H1 (cell line): ENCODE measurements at regions not wholly inside any gene's neighbourhood (a gene's known extent, or its start where the extent isn't known, plus 50 kb on each side); places are given as distances from the start of the nearest gene placed in this dataset.

Experiments used
- CTCF ChIA-PET: fragments of 300-600 bp; sonication (Branson Sonifier 250); formaldehyde crosslinking; loops from one replicate; lab custom pipeline; 2021; ENCODE audit not compliant: partially characterized antibody; lab: Charles Lee
- POLR2A ChIA-PET: fragments of 300-600 bp; sonication (Branson Sonifier 250); formaldehyde crosslinking; loops from one replicate; lab custom pipeline; 2021; ENCODE audit warnings: inconsistent platforms; ENCODE audit not compliant: partially characterized antibody; lab: Charles Lee
- DNase-seq, 2 experiments: peaks; one replicate each; pipeline versions ENCODE4 v3.0.0 to v3.0.0-alpha.2; 2010 to 2022; ENCODE audit warnings: low spot score in 2 of 2, low read depth in 1 of 2, mixed read lengths in 1 of 2
- FAIRE-seq: peaks from 2 replicates; lab custom pipeline; 2011; peaks lifted over from hg19 to GRCh38; lab: Jason Lieb, UNC
- H2AFZ ChIP-seq: 2 replicates; pipeline ENCODE4 v1.8.1; 2012; ENCODE audit warnings: low read length, inconsistent platforms
- H2AK5ac ChIP-seq: 2 replicates; pipeline ENCODE4 v1.6.1; 2013; ENCODE audit warnings: low read depth, low read length
- H2BK120ac ChIP-seq: replicated peaks from 2 replicates; pipeline ENCODE3; 2013; ENCODE audit warnings: low read depth, low read length, inconsistent platforms
- H2BK12ac ChIP-seq: 2 replicates; pipeline ENCODE4 v1.6.1; 2013; ENCODE audit warnings: low read depth, low read length
- H2BK15ac ChIP-seq: 2 replicates; pipeline ENCODE4 v1.6.1; 2013; ENCODE audit warnings: low read length
- H2BK20ac ChIP-seq: 2 replicates; pipeline ENCODE4 v1.6.1; 2013; ENCODE audit warnings: low read length
- H2BK5ac ChIP-seq: 2 replicates; pipeline ENCODE4 v1.6.1; 2013; ENCODE audit warnings: low read depth, low read length
- H3K14ac ChIP-seq: 2 replicates; pipeline ENCODE4 v1.6.1; 2013; ENCODE audit warnings: inconsistent platforms; ENCODE audit not compliant: insufficient read length
- H3K18ac ChIP-seq: 2 replicates; pipeline ENCODE4 v1.6.1; 2013; ENCODE audit warnings: low read length; ENCODE audit errors: extremely low read depth
- H3K23ac ChIP-seq: 2 replicates; pipeline ENCODE4 v1.6.1; 2013; ENCODE audit warnings: inconsistent platforms; ENCODE audit not compliant: insufficient read length
- H3K23me2 ChIP-seq: 2 replicates; pipeline ENCODE4 v1.6.1; 2013; ENCODE audit warnings: low read depth, low read length
- H3K27ac ChIP-seq: 2 replicates; pipeline ENCODE4 v1.6.1; 2011; ENCODE audit warnings: low read depth, low read length, inconsistent platforms
- H3K27me3 ChIP-seq, 4 experiments: replicated peaks in 1 of 4; 1 replicate in 1 of 4; 2 replicates in 3 of 4; pipeline versions ENCODE4 v1.6.1 to v1.8.1; 2011 to 2013; ENCODE audit warnings: low read length in 3 of 4, mild to moderate bottlenecking in 3 of 4, inconsistent platforms in 2 of 4, mixed read lengths in 2 of 4, moderate library complexity in 1 of 4; ENCODE audit not compliant: control insufficient read depth in 3 of 4, insufficient read depth in 3 of 4; ENCODE audit errors: extremely low read depth in 1 of 4
- H3K36me3 ChIP-seq, 4 experiments: 2 replicates each; pipeline versions ENCODE4 v1.6.1 to v1.8.1; 2011 to 2013; ENCODE audit warnings: mild to moderate bottlenecking in 4 of 4, low read length in 3 of 4, moderate library complexity in 2 of 4, control low read depth in 1 of 4, inconsistent platforms in 1 of 4; ENCODE audit not compliant: insufficient read depth in 4 of 4, control insufficient read depth in 2 of 4
- H3K4ac ChIP-seq: replicated peaks from 2 replicates; pipeline ENCODE3; 2013; ENCODE audit warnings: low read length, low read depth, mixed read lengths, inconsistent platforms; ENCODE audit not compliant: insufficient read length
- H3K4me1 ChIP-seq, 4 experiments: replicated peaks in 1 of 4; 1 replicate in 1 of 4; 2 replicates in 3 of 4; pipeline versions ENCODE4 v1.6.1 to v1.8.1; 2011 to 2013; ENCODE audit warnings: low read length in 3 of 4, inconsistent platforms in 2 of 4, mixed read lengths in 1 of 4; ENCODE audit not compliant: insufficient read depth in 4 of 4, control insufficient read depth in 3 of 4
- H3K4me2 ChIP-seq, 2 experiments: 2 replicates each; pipeline versions ENCODE4 v1.6.1 to v1.8.1; 2011 to 2013; ENCODE audit warnings: low read depth in 2 of 2, low read length in 2 of 2, control low read depth in 1 of 2, inconsistent platforms in 1 of 2, mild to moderate bottlenecking in 1 of 2; ENCODE audit not compliant: insufficient read depth in 1 of 2
- H3K4me3 ChIP-seq, 4 experiments: fragments of 200-600, 300-600 bp in 1 of 4; sonication (generic), shearing (Covaris generic), sonication (Bioruptor Twin) in 1 of 4; 2 replicates each; pipeline versions ENCODE4 v1.5.1 to v1.8.1; 2011 to 2016; ENCODE audit warnings: low read length in 4 of 4, low read depth in 3 of 4, control low read depth in 2 of 4, inconsistent platforms in 2 of 4, mild to moderate bottlenecking in 2 of 4, mixed read lengths in 1 of 4, moderate library complexity in 1 of 4; ENCODE audit not compliant: insufficient read depth in 2 of 4; ENCODE audit errors: extremely low read depth in 1 of 4
- H3K56ac ChIP-seq: replicated peaks from 2 replicates; pipeline ENCODE3; 2013; ENCODE audit warnings: low read depth, mild to moderate bottlenecking, mixed read lengths, low read length, inconsistent platforms; ENCODE audit not compliant: insufficient read length
- H3K79me1 ChIP-seq: 2 replicates; pipeline ENCODE4 v1.6.1; 2013; ENCODE audit warnings: low read depth, low read length, control low read depth
- H3K79me2 ChIP-seq, 2 experiments: 2 replicates each; pipeline versions ENCODE4 v1.6.1 to v1.8.1; 2012 to 2013; ENCODE audit warnings: low read length in 2 of 2, mild to moderate bottlenecking in 2 of 2, inconsistent platforms in 1 of 2; ENCODE audit not compliant: insufficient read depth in 2 of 2, control insufficient read depth in 1 of 2
- H3K9ac ChIP-seq, 4 experiments: replicated peaks in 1 of 4; 1 replicate in 1 of 4; 2 replicates in 3 of 4; pipeline versions ENCODE4 v1.6.1 to v1.8.1; 2011 to 2013; ENCODE audit warnings: low read depth in 3 of 4, low read length in 3 of 4, control low read depth in 2 of 4, mild to moderate bottlenecking in 2 of 4, moderate library complexity in 2 of 4, inconsistent platforms in 1 of 4; ENCODE audit errors: extremely low read depth in 1 of 4
- H3K9me3 ChIP-seq, 2 experiments: 2 replicates each; pipeline versions ENCODE4 v1.6.1 to v1.8.1; 2012 to 2013; ENCODE audit warnings: mild to moderate bottlenecking in 2 of 2, moderate library complexity in 2 of 2, control low read depth in 1 of 2, inconsistent platforms in 1 of 2, low read depth in 1 of 2, low read length in 1 of 2, mixed read lengths in 1 of 2; ENCODE audit not compliant: insufficient read depth in 2 of 2
- H4K20me1 ChIP-seq, 2 experiments: replicated peaks in 1 of 2; 2 replicates each; pipeline versions ENCODE3 to v1.8.1; 2011 to 2013; ENCODE audit warnings: inconsistent platforms in 2 of 2, low read length in 2 of 2, mild to moderate bottlenecking in 1 of 2; ENCODE audit not compliant: insufficient read depth in 2 of 2, control insufficient read depth in 1 of 2
- H4K5ac ChIP-seq: 2 replicates; pipeline ENCODE4 v1.6.1; 2013; ENCODE audit warnings: low read length, low read depth, mixed read lengths, inconsistent platforms; ENCODE audit not compliant: insufficient read length
- H4K8ac ChIP-seq: 2 replicates; pipeline ENCODE4 v1.8.0; 2013; ENCODE audit warnings: mild to moderate bottlenecking, moderate library complexity, low read length, inconsistent platforms; ENCODE audit not compliant: insufficient read depth; ENCODE audit errors: extremely low read depth
- H4K91ac ChIP-seq: replicated peaks from 2 replicates; pipeline ENCODE3; 2013; ENCODE audit warnings: low read length, mixed read lengths, inconsistent platforms; ENCODE audit not compliant: insufficient read length
- BACH1 ChIP-seq: IDR thresholded peaks from 2 replicates; pipeline ENCODE4 v1.6.1; 2012; ENCODE audit warnings: low read length, improper control_type of control experiment
- HDAC6 ChIP-seq: IDR thresholded peaks from one replicate; pipeline ENCODE4 v1.7.1; 2012; ENCODE audit warnings: low read depth, mild to moderate bottlenecking, inconsistent platforms, low read length, moderate library complexity
- POLR2AphosphoS5 ChIP-seq: IDR thresholded peaks from 2 replicates; pipeline ENCODE4 v1.6.1; 2011; ENCODE audit warnings: low read depth, low read length
- RBBP5 ChIP-seq: IDR thresholded peaks from 2 replicates; pipeline ENCODE4 v1.7.1; 2012; ENCODE audit warnings: low read depth, mild to moderate bottlenecking, inconsistent platforms, low read length, moderate library complexity, borderline replicate concordance
- SP1 ChIP-seq: IDR thresholded peaks from 2 replicates; pipeline ENCODE4 v1.6.1; 2011; ENCODE audit warnings: low read depth, low read length
- TAF7 ChIP-seq: optimal IDR thresholded peaks from 2 replicates; pipeline ENCODE3; 2011; ENCODE audit warnings: low read depth, mild to moderate bottlenecking, inconsistent platforms, low read length, moderate library complexity, borderline replicate concordance

DNA sequence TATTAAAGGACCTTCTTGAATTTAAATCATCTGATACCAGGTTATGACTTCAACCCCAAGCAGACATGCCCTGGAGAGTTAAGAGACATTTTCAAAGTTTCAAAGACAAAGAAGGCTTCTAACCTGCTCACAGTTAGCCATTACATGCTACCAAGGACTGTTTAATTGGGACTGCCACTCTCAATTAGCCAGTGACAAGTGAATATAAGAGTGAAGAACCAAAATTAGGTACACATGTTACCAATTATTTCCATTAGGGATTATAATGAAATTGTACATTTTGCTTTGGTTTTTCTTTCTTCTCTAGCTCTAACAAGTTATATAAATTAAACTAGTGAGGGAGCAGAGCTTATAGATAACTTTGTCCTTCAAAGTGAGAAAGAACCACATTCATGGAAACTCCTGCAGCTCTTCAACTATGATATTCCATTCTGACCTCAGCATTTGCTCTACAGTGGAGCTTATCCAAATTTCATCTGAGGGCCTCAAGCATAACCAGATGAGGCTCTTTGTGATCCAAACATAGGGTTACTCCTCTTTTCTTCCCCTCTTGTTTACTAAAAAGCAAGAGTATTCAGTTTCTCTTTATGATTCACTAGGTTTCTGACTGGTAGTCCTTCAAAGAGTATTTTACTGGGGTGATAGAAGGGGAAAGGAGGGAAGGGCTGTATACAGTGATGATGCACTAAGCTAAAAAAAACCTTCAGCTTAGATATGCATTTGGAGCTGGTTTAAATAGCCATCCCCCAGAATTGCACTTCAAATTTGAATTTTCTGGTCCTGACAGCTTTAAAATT is 91.3 kb downstream of the DUSP6 start:
- H3K56ac ChIP-seq: no peak overlapping the region
- ChIA-PET POLR2A (interaction anchor here (0.6 kb wide), 1 partner anchor 38 kb away, joined by 3 read pairs; no protein-coding TSS in a partner anchor), CTCF (interaction anchor here (0.6 to 1.4 kb wide), 5 partner anchors 8 to 1846 kb away, joined by 3 to 5 read pairs (median 4); no protein-coding TSS in a partner anchor)
- H3K79me1 ChIP-seq: no peaks in the 10 kb centered on the region
- no peak overlapping the region for H2AK5ac ChIP-seq
- H4K91ac ChIP-seq: no peak overlapping the region
- no peak overlapping the region for H2BK20ac ChIP-seq
- H3K36me3 ChIP-seq: no peaks in the 10 kb centered on the region
- H3K4ac ChIP-seq: no peak overlapping the region
- no peak overlapping the region for H3K4me3 ChIP-seq
- H2BK120ac ChIP-seq: no peak overlapping the region
- DNase-seq (no peak), FAIRE-seq (no peak)
- H3K23me2 ChIP-seq: no peaks in the 10 kb centered on the region
- H3K27me3 ChIP-seq: no peaks in the 10 kb centered on the region
- no peaks in the 10 kb centered on the region for H4K20me1 ChIP-seq
- TF ChIP-seq TAF7 (no peak), POLR2AphosphoS5 (no peak), HDAC6 (no peak), RBBP5 (no peak), SP1 (no peak), BACH1 (no peak)
- no peak overlapping the region for H3K4me2 ChIP-seq
- H2BK12ac ChIP-seq: no peak overlapping the region
- no peak overlapping the region for H3K18ac ChIP-seq
- H2BK15ac ChIP-seq: no peak overlapping the region
- H3K14ac ChIP-seq: no peak overlapping the region
- H3K23ac ChIP-seq: no peak overlapping the region
- no peak overlapping the region for H2AFZ ChIP-seq
- no peak overlapping the region for H4K8ac ChIP-seq
- no peak overlapping the region for H2BK5ac ChIP-seq
- no peaks in the 10 kb centered on the region for H3K9me3 ChIP-seq
- no peak overlapping the region for H3K9ac ChIP-seq
- no peak overlapping the region for H4K5ac ChIP-seq
- no peaks in the 10 kb centered on the region for H3K79me2 ChIP-seq
- no peak overlapping the region for H3K27ac ChIP-seq
- peaks cover 0 to 3% (median 0%) of the 10 kb centered on the region in 4 experiments; a peak in 1 of 7 replicates for H3K4me1 ChIP-seq
